GM18520 (cell line): ENCODE measurements at regions not wholly inside any gene's neighbourhood (a gene's known extent, or its start where the extent isn't known, plus 50 kb on each side); places are given as distances from the start of the nearest gene placed in this dataset.

Experiments used
- ATAC-seq: cut with Tn5 transposase; IDR thresholded peaks from one replicate; pipeline ENCODE4 v1.9.1; 2021; ENCODE audit not compliant: unreplicated experiment

DNA sequence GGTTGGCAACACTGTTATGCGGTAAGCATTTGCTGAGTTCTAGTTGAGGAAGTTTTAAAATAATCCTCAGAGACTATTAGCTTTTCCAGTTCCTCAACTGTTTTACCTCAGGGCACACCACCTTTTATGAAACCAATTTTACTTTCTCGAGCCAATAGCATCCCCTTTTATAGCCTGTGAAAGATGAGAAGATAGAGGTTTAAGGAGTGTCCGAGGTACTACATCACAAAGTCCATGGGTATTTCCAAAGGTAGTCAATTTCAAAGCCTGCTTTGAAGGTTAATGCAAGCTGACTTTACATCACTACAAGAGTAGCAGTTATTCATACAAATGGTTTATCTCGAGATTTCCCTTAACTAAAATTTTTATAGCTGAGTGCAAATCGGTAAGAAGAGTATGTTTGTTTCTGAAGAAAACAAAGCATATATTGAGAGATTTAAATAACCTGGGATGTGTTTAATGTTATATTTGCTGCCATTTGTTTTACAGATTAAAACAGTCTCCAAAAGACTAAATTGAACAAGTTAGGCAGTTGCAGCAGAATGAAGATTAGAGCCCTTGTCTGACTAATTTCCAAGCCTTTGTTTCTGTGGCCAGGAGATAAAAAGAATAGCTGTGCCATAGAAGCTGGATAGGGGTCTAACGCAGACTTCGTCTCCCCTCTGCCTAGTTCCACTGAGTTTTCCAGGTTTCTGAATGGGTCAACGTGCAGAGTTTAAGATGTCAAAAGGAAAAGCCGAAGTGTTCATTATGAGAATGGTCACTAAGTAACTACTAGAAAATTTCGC, 74.7 kb upstream of the TRPC4 start:
- ATAC-seq = no peak

DNA sequence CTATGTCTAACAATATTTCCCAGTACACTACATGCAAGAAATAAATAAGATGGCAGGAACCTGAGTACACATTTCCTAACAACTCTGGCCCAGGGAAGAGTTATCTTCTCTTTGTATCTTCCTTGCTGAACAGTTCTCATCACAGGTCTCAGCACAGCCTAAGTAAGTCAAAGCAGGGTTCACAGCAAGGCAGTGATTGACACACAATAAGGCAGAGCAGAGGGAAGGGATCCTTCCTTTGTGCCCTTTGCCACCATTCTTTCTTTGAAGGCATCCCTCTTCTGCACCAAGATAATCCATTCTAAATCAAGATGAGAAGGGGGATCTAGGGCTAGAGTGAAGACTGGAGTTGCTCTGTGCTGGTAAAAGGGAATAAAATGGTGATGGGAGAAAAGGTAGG, 73.4 kb upstream of the TRPC4 start:
- no peak for ATAC-seq

DNA sequence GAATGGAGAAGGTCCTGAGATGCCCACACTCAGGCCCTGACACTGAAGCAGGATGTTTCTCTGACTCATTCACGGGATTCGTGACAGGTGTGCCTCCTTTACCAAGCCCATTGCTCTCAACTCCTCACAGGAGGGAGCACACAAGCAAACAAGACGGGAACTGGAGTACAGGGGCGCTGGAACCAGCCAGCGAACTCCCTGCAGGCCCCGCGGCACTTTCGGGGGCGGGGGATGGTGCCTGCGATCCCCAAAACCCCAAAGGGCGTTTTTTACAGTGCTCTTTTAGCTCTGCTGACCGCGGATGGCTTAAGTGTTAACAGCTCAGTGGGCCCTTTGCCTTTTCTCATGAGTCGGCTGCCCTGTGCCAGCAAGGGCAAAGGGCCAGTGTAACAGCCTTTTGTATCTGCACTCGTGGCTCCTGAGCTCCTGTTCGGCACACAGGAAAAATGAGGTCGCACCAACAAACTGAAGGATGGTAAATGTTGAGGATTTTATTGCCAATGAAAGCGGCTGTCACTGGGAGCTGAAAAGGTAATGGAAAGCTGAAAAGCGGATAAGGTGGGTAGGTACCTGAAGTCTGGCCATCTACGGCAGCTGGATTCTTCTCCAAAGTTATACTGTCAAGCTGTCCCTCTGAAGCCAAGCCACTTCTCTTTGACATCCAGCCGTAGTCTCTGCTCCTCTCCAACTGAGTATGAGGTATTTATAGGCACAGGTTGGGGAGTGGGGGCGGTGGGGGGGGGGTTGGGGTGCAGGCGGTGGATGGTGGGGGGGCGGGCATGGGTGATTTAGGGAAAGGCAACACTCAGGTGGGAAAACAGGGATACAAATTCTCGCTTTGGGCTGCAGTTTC, 65.0 kb upstream of the TRPC4 start:
- no peak for ATAC-seq

DNA sequence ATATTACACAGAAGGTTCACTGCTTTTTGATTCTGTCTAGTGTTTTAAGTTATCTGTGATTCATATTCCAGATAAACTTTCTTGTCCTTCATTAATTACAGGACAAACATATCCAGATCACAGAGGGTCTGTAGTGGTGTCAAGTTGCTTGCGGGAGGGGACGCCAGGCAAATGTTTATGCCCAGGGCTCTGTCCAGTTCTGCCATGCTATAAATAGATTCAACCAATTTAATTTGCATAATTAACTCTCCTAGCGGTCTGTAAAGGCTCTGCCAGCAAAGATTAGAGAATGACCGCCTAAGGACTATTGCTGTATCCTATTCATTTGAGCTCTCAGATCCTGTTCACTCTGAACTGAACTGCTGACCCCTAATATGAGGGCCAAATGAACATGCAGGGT, 59.7 kb upstream of the TRPC4 start:
- no peak for ATAC-seq

DNA sequence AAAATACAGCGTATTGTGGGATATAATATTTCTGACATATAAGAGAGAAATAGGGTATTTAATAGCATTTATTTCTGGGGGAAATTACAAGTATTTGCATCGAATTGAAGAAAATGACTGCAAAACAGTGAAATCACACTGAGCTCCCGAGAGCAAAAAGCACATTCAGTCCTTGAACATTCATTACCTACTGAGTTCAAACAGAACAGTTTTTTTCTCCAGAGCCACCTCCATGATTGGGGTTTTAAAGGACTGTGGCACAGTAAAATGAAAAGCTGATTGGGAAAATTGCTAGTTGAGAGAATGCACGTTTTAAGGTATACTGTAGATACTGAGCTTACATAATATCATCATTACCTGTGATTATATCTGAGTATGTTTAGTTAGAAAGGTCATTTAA, 58.0 kb upstream of the TRPC4 start:
- no peak for ATAC-seq

DNA sequence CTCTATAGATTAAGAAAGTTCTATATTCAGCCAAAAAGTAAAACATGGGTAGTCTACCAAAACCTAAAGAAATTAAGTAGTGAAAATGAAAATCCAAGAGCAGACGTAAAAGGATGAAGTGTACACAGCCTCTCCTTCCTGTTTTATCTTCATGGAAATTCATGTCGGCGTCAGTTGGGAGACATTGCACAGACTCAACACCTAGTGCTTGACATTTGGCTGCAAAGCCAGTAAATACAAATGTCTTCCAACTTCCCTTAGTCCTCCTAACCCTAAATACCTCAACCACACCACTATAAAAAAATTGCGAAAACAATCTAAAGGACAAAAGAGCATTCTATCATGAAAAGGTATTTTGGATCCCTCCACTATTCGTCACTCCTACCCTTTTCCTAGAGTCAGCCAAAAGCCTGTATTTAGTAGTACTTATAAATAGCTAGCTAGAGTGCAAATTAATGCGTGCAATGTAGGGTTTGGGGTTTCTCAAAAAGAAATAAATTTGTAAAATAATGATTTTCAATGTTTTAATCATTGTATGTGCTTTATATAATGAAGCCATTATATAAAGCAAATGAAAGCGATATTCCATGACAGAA, 56.4 kb upstream of the TRPC4 start:
- no peak for ATAC-seq

DNA sequence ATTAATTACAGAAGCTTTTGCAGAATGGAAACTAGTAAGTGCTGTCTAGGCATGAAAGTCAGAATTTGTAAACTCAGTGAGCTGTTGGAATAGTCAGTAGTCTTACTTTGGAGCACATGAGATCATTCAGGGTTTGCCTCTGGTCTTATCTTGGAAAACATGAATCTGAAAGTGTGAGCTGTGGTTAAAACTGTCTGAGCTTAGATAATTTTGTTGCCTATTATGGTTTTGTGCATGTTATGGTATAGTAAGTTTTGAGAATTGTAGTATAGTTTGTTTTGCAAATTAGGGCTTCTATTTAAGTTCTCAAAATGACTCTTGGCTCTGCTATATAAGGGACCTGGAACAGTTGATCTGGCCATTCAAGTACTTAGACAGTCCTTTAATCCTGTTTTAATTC, 53.7 kb upstream of the TRPC4 start:
- ATAC-seq = no peak

DNA sequence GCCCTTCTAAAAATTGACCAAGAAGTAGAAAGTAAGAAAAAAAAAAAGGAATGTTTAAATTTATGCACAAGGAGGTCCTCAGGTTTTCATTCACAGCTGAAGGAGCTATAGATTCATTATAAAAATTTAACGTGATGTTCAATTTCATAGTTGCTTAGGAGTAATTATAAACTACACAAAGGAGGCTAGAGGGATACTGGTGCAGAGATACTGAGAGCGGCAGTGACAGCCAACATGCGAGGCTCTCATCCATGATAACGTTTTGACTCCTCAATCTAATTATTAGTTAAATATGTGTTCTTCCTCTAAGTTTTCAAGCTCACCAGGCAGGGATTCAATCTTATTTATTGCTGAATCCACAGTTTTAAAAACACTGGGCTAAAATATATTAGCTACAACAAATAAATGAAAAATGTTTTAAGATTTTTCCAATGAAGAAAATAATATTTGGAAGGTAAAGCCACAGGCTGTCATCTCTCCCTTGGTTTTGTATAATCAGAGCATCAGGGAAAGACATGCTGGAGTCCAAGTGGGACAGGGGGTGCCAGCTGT, 49.8 kb upstream of the TRPC4 start:
- ATAC-seq = no peak
